ENCODE measurements at regions not wholly inside any gene's neighbourhood (a gene's known extent, or its start where the extent isn't known, plus 50 kb on each side); places are given as distances from the start of the nearest gene placed in this dataset.

GRCh38 chr6:137767465-137767864 lies 99.6 kb upstream of the TNFAIP3 start:
- H3K27me3 ChIP-seq = no peaks in the 10 kb centered on the region
- intact Hi-C loops (cut with DNase I) = no loop called here
- no peaks in the 10 kb centered on the region for H3K4me1 ChIP-seq
- H3K27ac ChIP-seq = no peak overlapping the region
- no peak for DNase-seq (ENCODE audit: extremely low spot score in 2 of 2)
- TF ChIP-seq POLR2A (IDR thresholded peaks at IDR 0.05) = no peak
- TF ChIP-seq CTCF (IDR thresholded peaks at IDR 0.05) = no peak
- no peak for TF ChIP-seq POLR2AphosphoS5 (IDR thresholded peaks at IDR 0.05; ENCODE audit: insufficient read depth in 1 of 2, low read depth in 1 of 2)
- H3K4me3 ChIP-seq = no peak overlapping the region
- no peaks in the 10 kb centered on the region for H3K36me3 ChIP-seq
- no peaks in the 10 kb centered on the region for H3K9me3 ChIP-seq

- no peak overlapping the region for H3K4me3 ChIP-seq
- intact Hi-C loops (cut with DNase I) = no loop called here
- H3K4me1 ChIP-seq = no peaks in the 10 kb centered on the region
- H3K27me3 ChIP-seq = no peaks in the 10 kb centered on the region
- no peak overlapping the region for H3K27ac ChIP-seq
- DNase-seq (ENCODE audit: extremely low spot score in 2 of 2) = no peak
- no peaks in the 10 kb centered on the region for H3K36me3 ChIP-seq
- H3K9me3 ChIP-seq = no peaks in the 10 kb centered on the region
- no peak for TF ChIP-seq POLR2AphosphoS5 (IDR thresholded peaks at IDR 0.05; ENCODE audit: insufficient read depth in 1 of 2, low read depth in 1 of 2)
- no peak for TF ChIP-seq CTCF (IDR thresholded peaks at IDR 0.05)
- TF ChIP-seq POLR2A (IDR thresholded peaks at IDR 0.05) = no peak
Observed at GRCh38 chr6:137767911-137768690, 99.0 kb upstream of the TNFAIP3 start.

GRCh38 chr6:137768935-137769334 lies 98.1 kb upstream of the TNFAIP3 start:
- Histone ChIP-seq H3K36me3 (no peaks in the 10 kb centered on the region), H3K9me3 (no peaks in the 10 kb centered on the region), H3K27me3 (no peaks in the 10 kb centered on the region), H3K27ac (no peak overlapping the region), H3K4me3 (no peak overlapping the region), H3K4me1 (no peaks in the 10 kb centered on the region)
- TF ChIP-seq POLR2AphosphoS5 (IDR thresholded peaks at IDR 0.05; ENCODE audit: insufficient read depth in 1 of 2, low read depth in 1 of 2) (no peak), POLR2A (IDR thresholded peaks at IDR 0.05) (no peak), CTCF (IDR thresholded peaks at IDR 0.05) (no peak)
- no peak for DNase-seq (ENCODE audit: extremely low spot score in 2 of 2)
- intact Hi-C loops (cut with DNase I) = no loop called here

GRCh38 chr6:137769797-137770362 lies 97.2 kb upstream of the TNFAIP3 start:
- no peak for TF ChIP-seq CTCF (IDR thresholded peaks at IDR 0.05)

GRCh38 chr6:137772541-137773250 lies 94.4 kb upstream of the TNFAIP3 start:
- no peak for TF ChIP-seq CTCF (IDR thresholded peaks at IDR 0.05)
- TF ChIP-seq POLR2AphosphoS5 (IDR thresholded peaks at IDR 0.05; ENCODE audit: insufficient read depth in 1 of 2, low read depth in 1 of 2) = no peak
- no peak for TF ChIP-seq POLR2A (IDR thresholded peaks at IDR 0.05)
- intact Hi-C loops (cut with DNase I) = no loop called here
- H3K27me3 ChIP-seq = no peaks in the 10 kb centered on the region
- H3K36me3 ChIP-seq = no peaks in the 10 kb centered on the region
- no peak overlapping the region for H3K4me3 ChIP-seq
- H3K4me1 ChIP-seq = no peaks in the 10 kb centered on the region
- no peaks in the 10 kb centered on the region for H3K9me3 ChIP-seq
- no peak for DNase-seq (ENCODE audit: extremely low spot score in 2 of 2)
- H3K27ac ChIP-seq = no peak overlapping the region

More at GRCh38 chr6:137769797-137770362, 97.2 kb upstream of the TNFAIP3 start:
- Histone ChIP-seq H3K36me3 (no peaks in the 10 kb centered on the region), H3K4me1 (no peaks in the 10 kb centered on the region), H3K9me3 (no peaks in the 10 kb centered on the region), H3K27ac (no peak overlapping the region), H3K27me3 (no peaks in the 10 kb centered on the region), H3K4me3 (no peak overlapping the region)
- intact Hi-C loops (cut with DNase I) = no loop called here
- DNase-seq (ENCODE audit: extremely low spot score in 2 of 2) = no peak

Data from vagina (tissue), 2 donors.